Effector memory CD4-positive, alpha-beta T cell (primary cell): ENCODE measurements at regions not wholly inside any gene's neighbourhood (a gene's known extent, or its start where the extent isn't known, plus 50 kb on each side); places are given as distances from the start of the nearest gene placed in this dataset.

Experiments
- DNase-seq, 3 donors: peaks; one replicate each; pipeline ENCODE4 v3.0.0-alpha.2; 2020
- H3K27ac ChIP-seq: 2 replicates; pipeline ENCODE4 v1.7.0; 2013; ENCODE audit warnings: mild to moderate bottlenecking, low read length, moderate library complexity; ENCODE audit not compliant: insufficient read depth, poor library complexity, severe bottlenecking
- H3K27me3 ChIP-seq: replicated peaks from 2 replicates; pipeline ENCODE4 v1.7.0; 2013; ENCODE audit warnings: mild to moderate bottlenecking, low read length; ENCODE audit not compliant: insufficient read depth, control insufficient read depth, poor library complexity, severe bottlenecking
- H3K36me3 ChIP-seq: 2 replicates; pipeline ENCODE4 v1.7.0; 2013; ENCODE audit warnings: mild to moderate bottlenecking, low read length, moderate library complexity; ENCODE audit not compliant: control insufficient read depth, insufficient read depth
- H3K4me1 ChIP-seq: 2 replicates; pipeline ENCODE4 v1.7.0; 2013; ENCODE audit warnings: low read length, mild to moderate bottlenecking; ENCODE audit not compliant: control insufficient read depth, insufficient read depth, poor library complexity, severe bottlenecking
- H3K4me3 ChIP-seq: 2 replicates; pipeline ENCODE4 v1.7.0; 2013; ENCODE audit warnings: low read length, low read depth, mild to moderate bottlenecking; ENCODE audit not compliant: insufficient read depth, poor library complexity, severe bottlenecking
- H3K9me3 ChIP-seq: 2 replicates; pipeline ENCODE4 v1.7.0; 2013; ENCODE audit warnings: mild to moderate bottlenecking, low read length, moderate library complexity; ENCODE audit not compliant: control insufficient read depth

DNA sequence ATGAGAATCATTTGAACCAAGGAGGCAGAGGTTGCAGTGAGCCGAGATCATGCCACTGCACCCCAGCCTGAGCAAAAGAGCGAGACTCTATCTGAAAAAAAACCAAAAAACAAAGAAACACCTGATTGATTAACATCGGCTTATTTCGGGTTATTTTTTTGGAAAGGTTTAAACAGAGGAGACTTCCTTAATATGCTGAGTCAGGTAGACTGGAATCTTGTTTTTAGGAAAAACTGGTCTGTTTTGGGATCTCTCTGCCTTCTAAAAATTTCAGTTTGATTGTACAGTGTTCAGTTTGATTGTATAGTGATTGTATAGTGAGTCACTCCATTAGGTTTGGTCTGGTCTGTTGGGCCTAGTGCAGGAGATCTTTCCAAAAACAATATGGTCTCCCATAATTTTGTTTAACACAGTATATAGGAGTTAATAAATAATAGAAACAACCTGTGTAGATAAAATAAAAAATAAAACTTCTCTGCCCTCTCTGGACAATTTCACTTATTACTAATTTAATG is 196.3 kb upstream of the CHRM3 start:
- DNase-seq, result no peak
- no peaks in the 10 kb centered on the region for H3K9me3 ChIP-seq
- no peaks in the 10 kb centered on the region for H3K4me1 ChIP-seq
- no peak overlapping the region for H3K27ac ChIP-seq
- H3K4me3 ChIP-seq, result no peak overlapping the region
- H3K36me3 ChIP-seq, result no peaks in the 10 kb centered on the region
- H3K27me3 ChIP-seq, result no peaks in the 10 kb centered on the region

DNA sequence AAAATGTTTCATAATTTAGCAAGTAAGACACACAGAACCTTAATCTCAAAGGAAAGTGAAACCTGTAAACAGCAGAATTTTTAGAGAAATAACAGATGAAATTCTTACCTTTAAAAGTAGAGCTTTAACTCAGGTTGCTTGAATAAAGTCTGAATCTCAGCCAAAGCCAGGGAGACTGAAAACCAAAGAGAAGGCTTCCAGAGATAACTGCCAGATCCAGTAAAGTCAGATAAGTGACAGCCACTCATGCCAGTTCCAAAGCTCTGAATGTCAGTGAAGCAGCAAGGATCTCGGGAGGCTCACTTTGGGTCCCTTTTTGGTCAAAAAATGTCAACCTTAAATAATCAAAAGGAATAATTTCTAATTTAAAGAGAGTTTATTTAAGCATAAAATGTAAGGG is 199.9 kb upstream of the CHRM3 start:
- H3K4me3 ChIP-seq, result no peak overlapping the region
- no peak for DNase-seq
- H3K27ac ChIP-seq, result no peak overlapping the region
- H3K4me1 ChIP-seq, result no peaks in the 10 kb centered on the region
- no peaks in the 10 kb centered on the region for H3K36me3 ChIP-seq
- H3K9me3 ChIP-seq, result no peaks in the 10 kb centered on the region
- no peaks in the 10 kb centered on the region for H3K27me3 ChIP-seq

GRCh38 chr1:239185245-239185619 is 201.1 kb upstream of the CHRM3 start:
- H3K27ac ChIP-seq, result no peak overlapping the region
- no peaks in the 10 kb centered on the region for H3K36me3 ChIP-seq
- no peaks in the 10 kb centered on the region for H3K9me3 ChIP-seq
- H3K4me1 ChIP-seq, result no peaks in the 10 kb centered on the region
- H3K4me3 ChIP-seq, result no peak overlapping the region
- H3K27me3 ChIP-seq, result no peaks in the 10 kb centered on the region
- no peak for DNase-seq

GRCh38 chr1:239184561-239185244 is 201.7 kb upstream of the CHRM3 start:
- Histone ChIP-seq H3K4me1 (no peaks in the 10 kb centered on the region), H3K27me3 (no peaks in the 10 kb centered on the region), H3K9me3 (no peaks in the 10 kb centered on the region), H3K36me3 (no peaks in the 10 kb centered on the region), H3K27ac (no peak overlapping the region), H3K4me3 (no peak overlapping the region)
- no peak for DNase-seq

DNA sequence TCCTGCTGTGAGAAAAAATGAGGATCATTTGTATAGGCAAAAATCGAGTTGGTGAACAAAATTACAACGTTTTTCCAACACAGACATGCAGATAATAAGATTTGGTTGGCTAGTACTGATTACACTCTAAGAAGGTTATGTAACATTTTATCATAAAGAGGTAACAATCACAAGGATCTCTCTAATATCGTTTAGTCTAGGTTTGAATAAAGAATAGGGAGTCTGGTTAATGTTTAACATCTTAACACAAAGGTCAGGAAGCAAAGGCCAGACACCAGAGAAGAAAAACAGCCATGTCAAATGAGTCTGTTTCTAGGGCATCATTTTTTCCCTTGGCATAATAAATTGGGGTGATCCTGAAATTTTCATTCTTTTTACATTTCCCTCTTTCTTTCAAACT is 207.4 kb upstream of the CHRM3 start:
- Histone ChIP-seq H3K9me3 (no peaks in the 10 kb centered on the region), H3K36me3 (no peaks in the 10 kb centered on the region), H3K4me1 (no peaks in the 10 kb centered on the region), H3K4me3 (no peak overlapping the region), H3K27me3 (no peaks in the 10 kb centered on the region), H3K27ac (no peak overlapping the region)
- no peak for DNase-seq

- no peak overlapping the region for H3K27ac ChIP-seq
- no peak for DNase-seq
- no peak overlapping the region for H3K4me3 ChIP-seq
These were observed 211.5 kb upstream of the CHRM3 start for GRCh38 chr1:239174880-239175279.

GRCh38 chr1:239170828-239171227 is 215.5 kb upstream of the CHRM3 start:
- no peaks in the 10 kb centered on the region for H3K9me3 ChIP-seq
- H3K36me3 ChIP-seq, result no peaks in the 10 kb centered on the region

More at GRCh38 chr1:239174880-239175279, 211.5 kb upstream of the CHRM3 start:
- H3K27me3 ChIP-seq, result no peaks in the 10 kb centered on the region
- no peaks in the 10 kb centered on the region for H3K36me3 ChIP-seq
- H3K9me3 ChIP-seq, result no peaks in the 10 kb centered on the region
- H3K4me1 ChIP-seq, result no peaks in the 10 kb centered on the region

DNA sequence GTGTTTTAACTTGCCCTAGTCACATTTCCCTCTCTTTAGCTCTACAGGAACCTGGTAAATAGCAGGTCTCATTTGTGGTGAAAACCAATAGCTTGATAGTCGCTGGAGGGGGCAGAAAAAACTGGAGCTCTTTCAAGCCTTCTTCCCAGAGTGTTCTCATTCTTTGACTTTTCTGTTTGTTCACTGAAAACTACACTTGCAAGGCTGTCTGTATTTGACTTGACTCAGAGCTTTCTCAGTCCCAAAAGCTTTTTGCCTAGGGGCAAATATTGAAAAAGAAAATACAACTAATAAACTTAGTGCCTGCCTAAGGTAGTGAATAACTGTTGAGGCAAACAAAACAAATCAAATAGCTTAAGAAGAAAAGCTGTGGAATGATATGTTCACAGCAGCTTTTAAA is 217.1 kb upstream of the CHRM3 start:
- no peaks in the 10 kb centered on the region for H3K9me3 ChIP-seq
- DNase-seq, result no peak
- no peaks in the 10 kb centered on the region for H3K27me3 ChIP-seq

More at GRCh38 chr1:239170828-239171227, 215.5 kb upstream of the CHRM3 start:
- Histone ChIP-seq H3K4me1 (no peaks in the 10 kb centered on the region), H3K27ac (no peak overlapping the region), H3K27me3 (no peaks in the 10 kb centered on the region), H3K4me3 (no peak overlapping the region)
- no peak for DNase-seq

GRCh38 chr1:239164451-239165180 is 221.8 kb upstream of the CHRM3 start:
- H3K4me3 ChIP-seq, result no peak overlapping the region
- H3K9me3 ChIP-seq, result no peaks in the 10 kb centered on the region
- no peaks in the 10 kb centered on the region for H3K27me3 ChIP-seq
- H3K4me1 ChIP-seq, result no peaks in the 10 kb centered on the region
- no peak for DNase-seq
- H3K36me3 ChIP-seq, result no peaks in the 10 kb centered on the region
- H3K27ac ChIP-seq, result no peak overlapping the region

More for the DNA sequence above, 217.1 kb upstream of the CHRM3 start:
- no peaks in the 10 kb centered on the region for H3K4me1 ChIP-seq
- H3K36me3 ChIP-seq, result no peaks in the 10 kb centered on the region
- H3K27ac ChIP-seq, result no peak overlapping the region
- no peak overlapping the region for H3K4me3 ChIP-seq

- Histone ChIP-seq H3K4me1 (no peaks in the 10 kb centered on the region), H3K27me3 (no peaks in the 10 kb centered on the region), H3K36me3 (no peaks in the 10 kb centered on the region), H3K4me3 (no peak overlapping the region), H3K27ac (no peak overlapping the region), H3K9me3 (no peaks in the 10 kb centered on the region)
- DNase-seq, result no peak
These were observed 230.8 kb upstream of the CHRM3 start for GRCh38 chr1:239155466-239156091.
